Activated CD4-positive, alpha-beta memory T cell treated with anti-CD3 and anti-CD28 coated beads for 36 hours (primary cell): ENCODE measurements at regions not wholly inside any gene's neighbourhood (a gene's known extent, or its start where the extent isn't known, plus 50 kb on each side); places are given as distances from the start of the nearest gene placed in this dataset.
"Not testable (repeated sequence)": the region's sequence is repeated elsewhere in the genome, so short reads cannot be mapped to it uniquely, and the experiment has no call there.

Source experiments
- CTCF ChIA-PET: fragments of 350-600 bp; sonication (Branson Sonifier 250); formaldehyde crosslinking; loops from one replicate; lab custom pipeline; 2021; ENCODE audit warnings: antibody characterized with exemption, inconsistent platforms; lab: Charles Lee
- POLR2A ChIA-PET: fragments of 350-600 bp; sonication (Branson Sonifier 250); formaldehyde crosslinking; loops from one replicate; lab custom pipeline; 2021; ENCODE audit warnings: antibody characterized with exemption; lab: Charles Lee
- DNase-seq: peaks from one replicate; pipeline ENCODE4 v3.0.0-alpha.2; 2020
- H3K27ac Mint-ChIP-seq: one replicate; pipeline ENCODE4 v1.8.0; 2021; ENCODE audit warnings: mixed read lengths
- H3K27me3 Mint-ChIP-seq: one replicate; pipeline ENCODE4 v1.8.0; 2021; ENCODE audit warnings: mixed read lengths
- H3K36me3 Mint-ChIP-seq: one replicate; pipeline ENCODE4 v1.8.0; 2021; ENCODE audit warnings: mixed read lengths
- H3K4me1 Mint-ChIP-seq: one replicate; pipeline ENCODE4 v1.8.0; 2021; ENCODE audit warnings: low read depth, mixed read lengths
- H3K4me3 Mint-ChIP-seq: one replicate; pipeline ENCODE4 v1.8.0; 2021; ENCODE audit warnings: mild to moderate bottlenecking, mixed read lengths
- H3K9me3 Mint-ChIP-seq: one replicate; pipeline ENCODE4 v1.8.0; 2021; ENCODE audit warnings: mixed read lengths
- intact Hi-C: fragments of 100-400 bp; cut with micrococcal nuclease; formaldehyde crosslinking; loops from one replicate; pipeline ENCODE4 v1.15.1; 2023

- Mint-ChIP-seq H3K9me3 (peaks cover 7% of the 10 kb centered on the region), H3K4me3 (no peak overlapping the region), H3K4me1 (no peaks in the 10 kb centered on the region), H3K36me3 (no peaks in the 10 kb centered on the region), H3K27ac (no peak overlapping the region), H3K27me3 (no peaks in the 10 kb centered on the region)
- intact Hi-C loops = no loop called here
- ChIA-PET CTCF (no interaction called here), POLR2A (no interaction called here)
- DNase-seq = no peak
Observed at GRCh38 chr7:109386959-109387358, 817.3 kb downstream of the DNAJB9 start.

GRCh38 chr7:109387530-109387929, 817.9 kb downstream of the DNAJB9 start:
- no peaks in the 10 kb centered on the region for H3K4me1 Mint-ChIP-seq
- CTCF ChIA-PET = no interaction called here
- intact Hi-C loops = no loop called here
- H3K27ac Mint-ChIP-seq = no peak overlapping the region
- no peak overlapping the region for H3K4me3 Mint-ChIP-seq
- H3K27me3 Mint-ChIP-seq = no peaks in the 10 kb centered on the region
- no peaks in the 10 kb centered on the region for H3K36me3 Mint-ChIP-seq
- POLR2A ChIA-PET = no interaction called here
- H3K9me3 Mint-ChIP-seq = peaks cover 5% of the 10 kb centered on the region
- DNase-seq = no peak

GRCh38 chr7:109391240-109391639, 821.6 kb downstream of the DNAJB9 start:
- Mint-ChIP-seq H3K9me3 (peaks cover 3% of the 10 kb centered on the region), H3K4me1 (no peaks in the 10 kb centered on the region), H3K27me3 (no peaks in the 10 kb centered on the region), H3K27ac (no peak overlapping the region), H3K4me3 (no peak overlapping the region), H3K36me3 (no peaks in the 10 kb centered on the region)
- no peak for DNase-seq
- CTCF ChIA-PET = no interaction called here
- POLR2A ChIA-PET = no interaction called here
- intact Hi-C loops = no loop called here

- no peaks in the 10 kb centered on the region for H3K36me3 Mint-ChIP-seq
- no peaks in the 10 kb centered on the region for H3K4me1 Mint-ChIP-seq
- DNase-seq = no peak
- no peak overlapping the region for H3K27ac Mint-ChIP-seq
- no peaks in the 10 kb centered on the region for H3K9me3 Mint-ChIP-seq
- CTCF ChIA-PET = no interaction called here
- POLR2A ChIA-PET = no interaction called here
- intact Hi-C loops = no loop called here
- no peak overlapping the region for H3K4me3 Mint-ChIP-seq
- no peaks in the 10 kb centered on the region for H3K27me3 Mint-ChIP-seq
Observed at GRCh38 chr7:109402107-109402506, 832.4 kb downstream of the DNAJB9 start.

- no peak for DNase-seq
- no peaks in the 10 kb centered on the region for H3K4me1 Mint-ChIP-seq
- ChIA-PET CTCF (no interaction called here), POLR2A (no interaction called here)
- no peaks in the 10 kb centered on the region for H3K27me3 Mint-ChIP-seq
- H3K27ac Mint-ChIP-seq = no peak overlapping the region
- intact Hi-C loops = no loop called here
- no peaks in the 10 kb centered on the region for H3K9me3 Mint-ChIP-seq
- H3K36me3 Mint-ChIP-seq = no peaks in the 10 kb centered on the region
- H3K4me3 Mint-ChIP-seq = no peak overlapping the region
Observed at GRCh38 chr7:109407756-109408155, 838.1 kb downstream of the DNAJB9 start.

- H3K36me3 Mint-ChIP-seq = no peaks in the 10 kb centered on the region
- POLR2A ChIA-PET = no interaction called here
- H3K27ac Mint-ChIP-seq = no peak overlapping the region
- H3K4me1 Mint-ChIP-seq = no peaks in the 10 kb centered on the region
- H3K9me3 Mint-ChIP-seq = peaks cover 2% of the 10 kb centered on the region
- H3K4me3 Mint-ChIP-seq = no peak overlapping the region
- intact Hi-C loops = no loop called here
- no peaks in the 10 kb centered on the region for H3K27me3 Mint-ChIP-seq
- DNase-seq = no peak
- CTCF ChIA-PET = no interaction called here
Observed at GRCh38 chr7:109437957-109438356, 868.3 kb downstream of the DNAJB9 start.

- peaks cover 7% of the 10 kb centered on the region for H3K9me3 Mint-ChIP-seq
- no peak overlapping the region for H3K4me3 Mint-ChIP-seq
- no peaks in the 10 kb centered on the region for H3K4me1 Mint-ChIP-seq
- intact Hi-C loops = no loop called here
- H3K36me3 Mint-ChIP-seq = no peaks in the 10 kb centered on the region
- no peaks in the 10 kb centered on the region for H3K27me3 Mint-ChIP-seq
- CTCF ChIA-PET = no interaction called here
- POLR2A ChIA-PET = no interaction called here
- no peak overlapping the region for H3K27ac Mint-ChIP-seq
- no peak for DNase-seq
Observed at GRCh38 chr7:109449760-109450159, 880.1 kb downstream of the DNAJB9 start.

- intact Hi-C loops = no loop called here
- no peaks in the 10 kb centered on the region for H3K4me1 Mint-ChIP-seq
Observed at GRCh38 chr7:109456116-109456515, 886.4 kb downstream of the DNAJB9 start.

GRCh38 chr7:109460296-109460695, 890.6 kb downstream of the DNAJB9 start:
- DNase-seq = no peak
- ChIA-PET CTCF (no interaction called here), POLR2A (no interaction called here)
- H3K27ac Mint-ChIP-seq = no peak overlapping the region
- intact Hi-C loops = no loop called here
- no peak overlapping the region for H3K4me3 Mint-ChIP-seq
- no peaks in the 10 kb centered on the region for H3K9me3 Mint-ChIP-seq
- no peaks in the 10 kb centered on the region for H3K4me1 Mint-ChIP-seq
- no peaks in the 10 kb centered on the region for H3K36me3 Mint-ChIP-seq
- H3K27me3 Mint-ChIP-seq = no peaks in the 10 kb centered on the region

More at GRCh38 chr7:109456116-109456515, 886.4 kb downstream of the DNAJB9 start:
- DNase-seq = no peak
- Mint-ChIP-seq H3K4me3 (no peak overlapping the region), H3K36me3 (no peaks in the 10 kb centered on the region), H3K27ac (no peak overlapping the region), H3K9me3 (peaks cover 2% of the 10 kb centered on the region), H3K27me3 (no peaks in the 10 kb centered on the region)
- CTCF ChIA-PET = interaction anchor here (0.5 kb wide), 1 partner anchor 1634 kb away, joined by 4 read pairs; no protein-coding TSS in a partner anchor
- POLR2A ChIA-PET = no interaction called here

GRCh38 chr7:109462171-109462570, 892.5 kb downstream of the DNAJB9 start:
- ChIA-PET CTCF (no interaction called here), POLR2A (no interaction called here)
- H3K4me1 Mint-ChIP-seq = no peaks in the 10 kb centered on the region
- intact Hi-C loops = no loop called here
- H3K27ac Mint-ChIP-seq = no peak overlapping the region
- no peaks in the 10 kb centered on the region for H3K27me3 Mint-ChIP-seq
- H3K4me3 Mint-ChIP-seq = no peak overlapping the region
- H3K9me3 Mint-ChIP-seq = no peaks in the 10 kb centered on the region
- no peaks in the 10 kb centered on the region for H3K36me3 Mint-ChIP-seq
- DNase-seq = no peak

- CTCF ChIA-PET, H3K4me3 Mint-ChIP-seq, POLR2A ChIA-PET, H3K4me1 Mint-ChIP-seq, H3K36me3 Mint-ChIP-seq, DNase-seq, intact Hi-C loops, H3K27me3 Mint-ChIP-seq, H3K9me3 Mint-ChIP-seq, H3K27ac Mint-ChIP-seq: not testable (repeated sequence)
Observed at GRCh38 chr7:109467729-109468128, 898.1 kb downstream of the DNAJB9 start.

- H3K27me3 Mint-ChIP-seq = no peaks in the 10 kb centered on the region
- no peaks in the 10 kb centered on the region for H3K36me3 Mint-ChIP-seq
- H3K27ac Mint-ChIP-seq = no peak overlapping the region
- ChIA-PET CTCF (no interaction called here), POLR2A (no interaction called here)
- intact Hi-C loops = no loop called here
- no peak overlapping the region for H3K4me3 Mint-ChIP-seq
- no peak for DNase-seq
- no peaks in the 10 kb centered on the region for H3K4me1 Mint-ChIP-seq
- peaks cover 2% of the 10 kb centered on the region for H3K9me3 Mint-ChIP-seq
Observed at GRCh38 chr7:109473172-109473571, 903.5 kb downstream of the DNAJB9 start.

- Mint-ChIP-seq H3K4me3 (no peak overlapping the region), H3K27ac (no peak overlapping the region), H3K9me3 (peaks cover 2% of the 10 kb centered on the region), H3K4me1 (no peaks in the 10 kb centered on the region), H3K27me3 (no peaks in the 10 kb centered on the region), H3K36me3 (no peaks in the 10 kb centered on the region)
- ChIA-PET POLR2A (no interaction called here), CTCF (no interaction called here)
- no peak for DNase-seq
- intact Hi-C loops = no loop called here
Observed at GRCh38 chr7:109476409-109476808, 906.7 kb downstream of the DNAJB9 start.
